22Rv1 (cell line): ENCODE measurements at regions not wholly inside any gene's neighbourhood (a gene's known extent, or its start where the extent isn't known, plus 50 kb on each side); places are given as distances from the start of the nearest gene placed in this dataset.

Experiments
- ZFX ChIP-seq: fragments of 450-650 bp; IDR thresholded peaks from 2 replicates; pipeline ENCODE4 v1.6.1; 2017; ENCODE audit warnings: antibody characterized with exemption, borderline replicate concordance
- TF ChIP-seq, protein P1 (sequence below): fragments of 450-650 bp; IDR thresholded peaks from 2 replicates; pipeline ENCODE4 v1.5.1; 2017; ENCODE audit warnings: mild to moderate bottlenecking

DNA sequence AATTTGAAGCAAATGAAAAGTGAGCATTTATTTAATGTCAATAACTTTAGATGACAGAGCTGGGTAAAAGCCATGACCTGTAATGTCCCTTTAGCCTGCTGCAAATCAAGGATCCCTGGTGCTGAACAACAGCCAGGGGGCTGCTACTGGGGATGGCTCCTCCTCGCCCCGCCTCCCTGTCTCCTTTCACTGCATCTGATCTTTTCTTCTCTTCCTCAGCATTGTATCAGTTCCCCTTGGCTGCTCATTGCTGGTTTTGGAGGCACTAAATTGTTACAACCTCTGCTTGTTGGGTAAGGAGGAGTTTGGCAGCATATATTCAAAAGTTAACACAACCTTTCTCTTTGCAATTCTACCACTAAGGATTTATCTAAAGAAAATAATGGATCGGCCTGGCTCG lies 236.3 kb upstream of the ID2 start:
- TF ChIP-seq, protein P1, sequence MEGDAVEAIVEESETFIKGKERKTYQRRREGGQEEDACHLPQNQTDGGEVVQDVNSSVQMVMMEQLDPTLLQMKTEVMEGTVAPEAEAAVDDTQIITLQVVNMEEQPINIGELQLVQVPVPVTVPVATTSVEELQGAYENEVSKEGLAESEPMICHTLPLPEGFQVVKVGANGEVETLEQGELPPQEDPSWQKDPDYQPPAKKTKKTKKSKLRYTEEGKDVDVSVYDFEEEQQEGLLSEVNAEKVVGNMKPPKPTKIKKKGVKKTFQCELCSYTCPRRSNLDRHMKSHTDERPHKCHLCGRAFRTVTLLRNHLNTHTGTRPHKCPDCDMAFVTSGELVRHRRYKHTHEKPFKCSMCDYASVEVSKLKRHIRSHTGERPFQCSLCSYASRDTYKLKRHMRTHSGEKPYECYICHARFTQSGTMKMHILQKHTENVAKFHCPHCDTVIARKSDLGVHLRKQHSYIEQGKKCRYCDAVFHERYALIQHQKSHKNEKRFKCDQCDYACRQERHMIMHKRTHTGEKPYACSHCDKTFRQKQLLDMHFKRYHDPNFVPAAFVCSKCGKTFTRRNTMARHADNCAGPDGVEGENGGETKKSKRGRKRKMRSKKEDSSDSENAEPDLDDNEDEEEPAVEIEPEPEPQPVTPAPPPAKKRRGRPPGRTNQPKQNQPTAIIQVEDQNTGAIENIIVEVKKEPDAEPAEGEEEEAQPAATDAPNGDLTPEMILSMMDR: no peak
- no peak for TF ChIP-seq ZFX
